Daoy (cell line): ENCODE measurements at regions not wholly inside any gene's neighbourhood (a gene's known extent, or its start where the extent isn't known, plus 50 kb on each side); places are given as distances from the start of the nearest gene placed in this dataset.
"Not testable (repeated sequence)": the region's sequence is repeated elsewhere in the genome, so short reads cannot be mapped to it uniquely, and the experiment has no call there.

Experiments
- DNase-seq: peaks from one replicate; pipeline ENCODE4 v3.0.0-alpha.2; 2015; ENCODE audit warnings: low read depth

GRCh38 chr9:105975886-105976645 lies 281.7 kb downstream of the TMEM38B start:
- no peak for DNase-seq

GRCh38 chr9:105978336-105978735 lies 284.0 kb downstream of the TMEM38B start:
- DNase-seq, result no peak

GRCh38 chr9:105978826-105979225 lies 284.5 kb downstream of the TMEM38B start:
- no peak for DNase-seq

- no peak for DNase-seq
These were observed 284.9 kb downstream of the TMEM38B start for GRCh38 chr9:105979290-105979689.

GRCh38 chr9:105984714-105985113 lies 290.4 kb downstream of the TMEM38B start:
- no peak for DNase-seq

- DNase-seq, result no peak
These were observed 298.9 kb downstream of the TMEM38B start for GRCh38 chr9:105993116-105993854.

- no peak for DNase-seq
These were observed 299.8 kb downstream of the TMEM38B start for GRCh38 chr9:105993921-105994715.

- DNase-seq, result peak; percentile 15
These were observed 300.6 kb downstream of the TMEM38B start for GRCh38 chr9:105994970-105995369.

GRCh38 chr9:106017198-106017740 lies 322.9 kb downstream of the TMEM38B start:
- no peak for DNase-seq

GRCh38 chr9:106019039-106019680 lies 324.8 kb downstream of the TMEM38B start:
- no peak for DNase-seq

GRCh38 chr9:106019702-106020101 lies 325.4 kb downstream of the TMEM38B start:
- DNase-seq, result no peak

GRCh38 chr9:106020186-106020585 lies 325.8 kb downstream of the TMEM38B start:
- no peak for DNase-seq

- no peak for DNase-seq
These were observed 329.1 kb downstream of the TMEM38B start for GRCh38 chr9:106023455-106023854.

GRCh38 chr9:106025453-106025852 lies 331.1 kb downstream of the TMEM38B start:
- DNase-seq, result no peak

- not testable (repeated sequence) for DNase-seq
These were observed 335.8 kb downstream of the TMEM38B start for GRCh38 chr9:106030146-106030545.

- DNase-seq, result no peak
These were observed 338.6 kb downstream of the TMEM38B start for GRCh38 chr9:106032978-106033377.

GRCh38 chr9:106035806-106036205 lies 341.5 kb downstream of the TMEM38B start:
- no peak for DNase-seq

- no peak for DNase-seq
These were observed 344.1 kb downstream of the TMEM38B start for GRCh38 chr9:106038266-106039001.

- no peak for DNase-seq
These were observed 345.0 kb downstream of the TMEM38B start for GRCh38 chr9:106039151-106039935.

- not testable (repeated sequence) for DNase-seq
These were observed 347.6 kb downstream of the TMEM38B start for GRCh38 chr9:106041920-106042319.
